PC-3 (cell line): ENCODE measurements at regions not wholly inside any gene's neighbourhood (a gene's known extent, or its start where the extent isn't known, plus 50 kb on each side); places are given as distances from the start of the nearest gene placed in this dataset.

Source experiments
- ATAC-seq: fragments of 200-7000 bp; cut with Tn5 transposase; 2 replicates; pipeline ENCODE4 v1.9.1; 2020; ENCODE audit warnings: mild to moderate bottlenecking, moderate library complexity
- BruUV-seq: library from RNA; stranded (reverse); fragments of 400-500 nt; replicated peaks from 2 replicates; lab custom pipeline; 2021; lab: Mats Ljungman, UMichigan
- CTCF ChIA-PET: fragments of 300-600 bp; sonication (Branson Sonifier 250); formaldehyde crosslinking; loops from one replicate; lab custom pipeline; 2022; ENCODE audit warnings: antibody characterized with exemption; lab: Charles Lee
- POLR2A ChIA-PET: fragments of 300-600 bp; sonication (Branson Sonifier 250); formaldehyde crosslinking; loops from one replicate; lab custom pipeline; 2022; ENCODE audit warnings: antibody characterized with exemption; ENCODE audit not compliant: unreplicated experiment; lab: Charles Lee
- DNase-seq: peaks from one replicate; pipeline ENCODE4 v3.0.0-alpha.2; 2015
- H2AFZ ChIP-seq: fragments of 300-600 bp; sonication (generic); 2 replicates; pipeline ENCODE4 v1.6.0; 2016; ENCODE audit warnings: antibody characterized with exemption, low read length
- H3F3A ChIP-seq: fragments of 300-600 bp; sonication (generic); one replicate; pipeline ENCODE4 v1.6.0; 2017; ENCODE audit warnings: antibody characterized with exemption, low read length, control low read depth, mild to moderate bottlenecking; ENCODE audit not compliant: unreplicated experiment
- H3K27ac ChIP-seq: fragments of 300-600 bp; sonication (generic); 2 replicates; pipeline ENCODE4 v1.5.1; 2016; ENCODE audit warnings: mild to moderate bottlenecking, low read length
- H3K27me3 ChIP-seq: fragments of 300-600 bp; sonication (generic); 2 replicates; pipeline ENCODE4 v1.6.1; 2016; ENCODE audit warnings: low read length, mixed read lengths
- H3K36me3 ChIP-seq: fragments of 300-600 bp; sonication (generic); 2 replicates; pipeline ENCODE4 v1.6.1; 2016; ENCODE audit warnings: low read depth, mixed run types, low read length, mixed read lengths
- H3K4me1 ChIP-seq: fragments of 300-600 bp; sonication (generic); 2 replicates; pipeline ENCODE4 v1.5.1; 2016; ENCODE audit warnings: low read length; ENCODE audit not compliant: insufficient read depth
- H3K4me2 ChIP-seq: fragments of 300-600 bp; sonication (generic); 2 replicates; pipeline ENCODE4 v1.6.0; 2016; ENCODE audit warnings: low read length
- H3K4me3 ChIP-seq: fragments of 300-600 bp; sonication (generic); 2 replicates; pipeline ENCODE4 v1.5.1; 2016; ENCODE audit warnings: mild to moderate bottlenecking, low read length, mixed read lengths
- H3K79me2 ChIP-seq: fragments of 300-600 bp; sonication (generic); 2 replicates; pipeline ENCODE4 v1.6.1; 2017; ENCODE audit warnings: low read length, mixed read lengths
- H3K9ac ChIP-seq: fragments of 300-600 bp; sonication (generic); 2 replicates; pipeline ENCODE4 v1.6.0; 2016; ENCODE audit warnings: mild to moderate bottlenecking, low read length
- H3K9me2 ChIP-seq: fragments of 300-600 bp; sonication (generic); replicated peaks from 2 replicates; pipeline ENCODE4 v1.6.1; 2016; ENCODE audit warnings: mixed run types, low read length, mixed read lengths
- H3K9me3 ChIP-seq: fragments of 300-600 bp; sonication (generic); 2 replicates; pipeline ENCODE4 v1.6.1; 2016; ENCODE audit warnings: low read length, mixed read lengths
- H4K20me1 ChIP-seq: fragments of 300-600 bp; sonication (generic); 2 replicates; pipeline ENCODE4 v1.6.1; 2016; ENCODE audit warnings: low read length, mixed read lengths
- EZH2 ChIP-seq: fragments of 300-600 bp; sonication (generic); IDR thresholded peaks from one replicate; pipeline ENCODE4 v1.6.1; 2017; ENCODE audit warnings: antibody characterized with exemption, mild to moderate bottlenecking, low read length; ENCODE audit not compliant: unreplicated experiment
- EZH2phosphoT487 ChIP-seq: fragments of 300-600 bp; sonication (generic); IDR thresholded peaks from 2 replicates; pipeline ENCODE4 v1.6.1; 2018; ENCODE audit warnings: mild to moderate bottlenecking, antibody characterized with exemption, low read length, borderline replicate concordance
- intact Hi-C: fragments of 100-400 bp; cut with micrococcal nuclease; formaldehyde crosslinking; loops from 2 replicates; pipeline ENCODE4 v1.9.0; 2023
- TF ChIP-seq, protein P1 (sequence below): fragments of 300-600 bp; sonication (generic); conservative IDR thresholded peaks from 2 replicates; pipeline ENCODE4 v1.5.1; 2017; ENCODE audit warnings: antibody characterized with exemption, low read depth, mild to moderate bottlenecking, low read length

DNA sequence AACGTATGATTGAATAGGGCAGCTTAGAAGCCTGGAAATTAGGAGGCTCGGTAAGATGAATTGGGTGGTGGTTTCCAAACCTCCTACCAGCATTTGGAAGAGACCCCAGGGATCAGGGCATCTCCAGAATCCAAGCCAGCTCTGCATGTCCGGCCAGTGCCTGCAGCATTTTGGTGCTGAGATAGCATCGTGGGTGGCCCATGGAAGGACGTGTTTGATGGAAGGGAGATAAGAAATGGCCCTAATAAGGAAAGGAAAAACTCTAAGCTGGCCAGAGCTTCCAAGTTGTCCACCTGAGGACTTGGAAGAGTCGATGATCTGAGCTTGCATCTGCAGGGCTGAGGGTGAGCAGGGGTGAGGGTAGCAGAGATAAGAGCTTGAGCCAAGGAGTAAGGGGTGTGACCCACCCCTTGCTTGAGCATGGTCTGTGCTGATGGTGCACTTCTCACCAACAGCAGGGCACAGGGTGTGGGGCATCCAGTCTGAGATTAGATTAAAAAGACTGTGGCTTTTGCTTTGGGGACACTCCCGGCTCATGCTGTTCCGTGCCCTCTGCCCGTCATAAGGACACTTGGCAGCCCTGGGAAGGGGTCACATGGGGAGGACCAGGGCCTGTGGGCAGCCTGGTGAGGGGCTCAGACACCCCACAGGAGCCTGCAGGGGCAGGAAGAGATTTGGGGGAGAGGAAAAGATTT, 213.2 kb downstream of the ERMARD start:
- DNase-seq (no peak), ATAC-seq (no peak)
- Histone ChIP-seq H3K79me2 (no peaks in the 10 kb centered on the region), H3K27me3 (no peaks in the 10 kb centered on the region), H3K4me1 (no peaks in the 10 kb centered on the region), H3K9me2 (no peaks in the 10 kb centered on the region), H4K20me1 (no peaks in the 10 kb centered on the region), H3K9me3 (no peaks in the 10 kb centered on the region), H3K9ac (no peak overlapping the region), H3K4me2 (no peak overlapping the region), H3K27ac (no peak overlapping the region), H2AFZ (no peak overlapping the region), H3K4me3 (no peak overlapping the region), H3K36me3 (no peaks in the 10 kb centered on the region), H3F3A (no peaks in the 10 kb centered on the region)
- BruUV-seq: no TSS peak
- CTCF ChIA-PET: no interaction called here
- POLR2A ChIA-PET: no interaction called here
- intact Hi-C loops: no loop called here
- no peak for TF ChIP-seq EZH2phosphoT487
- TF ChIP-seq, protein P1, sequence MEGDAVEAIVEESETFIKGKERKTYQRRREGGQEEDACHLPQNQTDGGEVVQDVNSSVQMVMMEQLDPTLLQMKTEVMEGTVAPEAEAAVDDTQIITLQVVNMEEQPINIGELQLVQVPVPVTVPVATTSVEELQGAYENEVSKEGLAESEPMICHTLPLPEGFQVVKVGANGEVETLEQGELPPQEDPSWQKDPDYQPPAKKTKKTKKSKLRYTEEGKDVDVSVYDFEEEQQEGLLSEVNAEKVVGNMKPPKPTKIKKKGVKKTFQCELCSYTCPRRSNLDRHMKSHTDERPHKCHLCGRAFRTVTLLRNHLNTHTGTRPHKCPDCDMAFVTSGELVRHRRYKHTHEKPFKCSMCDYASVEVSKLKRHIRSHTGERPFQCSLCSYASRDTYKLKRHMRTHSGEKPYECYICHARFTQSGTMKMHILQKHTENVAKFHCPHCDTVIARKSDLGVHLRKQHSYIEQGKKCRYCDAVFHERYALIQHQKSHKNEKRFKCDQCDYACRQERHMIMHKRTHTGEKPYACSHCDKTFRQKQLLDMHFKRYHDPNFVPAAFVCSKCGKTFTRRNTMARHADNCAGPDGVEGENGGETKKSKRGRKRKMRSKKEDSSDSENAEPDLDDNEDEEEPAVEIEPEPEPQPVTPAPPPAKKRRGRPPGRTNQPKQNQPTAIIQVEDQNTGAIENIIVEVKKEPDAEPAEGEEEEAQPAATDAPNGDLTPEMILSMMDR: no peak
- no peak for TF ChIP-seq EZH2

DNA sequence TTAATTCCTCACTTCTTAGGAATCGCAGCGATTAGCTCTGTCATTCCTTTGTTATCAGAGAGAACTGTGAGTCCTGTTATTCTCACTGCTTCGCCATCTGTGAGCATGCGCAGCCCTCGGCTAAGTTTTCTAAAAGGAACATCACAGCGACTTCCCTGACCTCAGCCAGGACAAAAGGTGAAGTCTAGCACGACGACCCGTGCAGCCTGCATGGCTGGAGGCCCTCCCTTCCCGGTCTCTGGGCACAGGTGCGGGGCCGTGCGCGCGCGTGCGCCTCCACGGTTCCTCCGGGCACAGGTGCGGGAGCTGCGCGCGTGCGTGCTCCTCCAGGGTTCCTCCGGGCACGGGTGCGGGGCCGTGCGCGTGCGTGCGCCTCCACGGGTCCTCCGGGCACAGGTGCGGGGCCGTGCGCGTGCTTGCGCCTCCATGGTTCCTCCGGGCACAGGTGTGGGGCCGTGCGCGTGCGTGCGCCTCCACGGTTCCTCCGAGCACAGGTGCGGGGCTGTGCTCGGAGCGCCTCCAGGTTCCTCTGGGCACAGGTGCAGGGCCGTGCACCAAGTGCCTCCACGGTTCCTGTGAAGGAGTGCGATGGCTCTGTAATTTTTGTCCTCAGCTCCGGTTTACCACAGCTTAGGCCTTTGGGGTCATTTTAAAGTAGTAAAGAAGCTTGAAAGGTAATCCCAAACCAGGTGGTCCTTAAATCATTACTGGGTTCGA, 212.3 kb downstream of the ERMARD start:
- Histone ChIP-seq H3K9me2 (no peaks in the 10 kb centered on the region), H2AFZ (no peak overlapping the region), H3K4me1 (no peaks in the 10 kb centered on the region), H3F3A (no peaks in the 10 kb centered on the region), H3K27ac (no peak overlapping the region), H3K9ac (no peak overlapping the region), H3K9me3 (no peaks in the 10 kb centered on the region), H3K36me3 (no peaks in the 10 kb centered on the region), H3K79me2 (no peaks in the 10 kb centered on the region), H3K4me2 (no peak overlapping the region), H4K20me1 (no peaks in the 10 kb centered on the region), H3K27me3 (no peaks in the 10 kb centered on the region), H3K4me3 (no peak overlapping the region)
- intact Hi-C loops: no loop called here
- TF ChIP-seq, protein P1: no peak
- TF ChIP-seq EZH2phosphoT487: no peak
- no peak for TF ChIP-seq EZH2
- no peak for ATAC-seq
- ChIA-PET POLR2A (no interaction called here), CTCF (no interaction called here)
- no peak for DNase-seq
- BruUV-seq: no TSS peak
